Choroid plexus epithelial cell (primary cell): ENCODE measurements at regions not wholly inside any gene's neighbourhood (a gene's known extent, or its start where the extent isn't known, plus 50 kb on each side); places are given as distances from the start of the nearest gene placed in this dataset.

Experiments used
- DNase-seq: peaks from one replicate; pipeline ENCODE4 v3.0.0-alpha.2; 2010; ENCODE audit warnings: low read depth
- H3K4me3 ChIP-seq: 2 replicates; pipeline ENCODE4 v1.5.1; 2011; ENCODE audit warnings: low read depth, mild to moderate bottlenecking, control low read depth, low read length, moderate library complexity
- CTCF ChIP-seq: conservative IDR thresholded peaks from 2 replicates; pipeline ENCODE4 v1.5.1; 2011; ENCODE audit warnings: low read depth, mild to moderate bottlenecking, control low read depth, inconsistent platforms, low read length, moderate library complexity

GRCh38 chr2:239858179-239858578 lies 167.0 kb downstream of the NDUFA10 start:
- H3K4me3 ChIP-seq: no peak overlapping the region
- DNase-seq: no peak
- TF ChIP-seq CTCF: no peak

GRCh38 chr2:239857591-239857990 lies 167.6 kb downstream of the NDUFA10 start:
- TF ChIP-seq CTCF: no peak
- H3K4me3 ChIP-seq: no peak overlapping the region
- no peak for DNase-seq

DNA sequence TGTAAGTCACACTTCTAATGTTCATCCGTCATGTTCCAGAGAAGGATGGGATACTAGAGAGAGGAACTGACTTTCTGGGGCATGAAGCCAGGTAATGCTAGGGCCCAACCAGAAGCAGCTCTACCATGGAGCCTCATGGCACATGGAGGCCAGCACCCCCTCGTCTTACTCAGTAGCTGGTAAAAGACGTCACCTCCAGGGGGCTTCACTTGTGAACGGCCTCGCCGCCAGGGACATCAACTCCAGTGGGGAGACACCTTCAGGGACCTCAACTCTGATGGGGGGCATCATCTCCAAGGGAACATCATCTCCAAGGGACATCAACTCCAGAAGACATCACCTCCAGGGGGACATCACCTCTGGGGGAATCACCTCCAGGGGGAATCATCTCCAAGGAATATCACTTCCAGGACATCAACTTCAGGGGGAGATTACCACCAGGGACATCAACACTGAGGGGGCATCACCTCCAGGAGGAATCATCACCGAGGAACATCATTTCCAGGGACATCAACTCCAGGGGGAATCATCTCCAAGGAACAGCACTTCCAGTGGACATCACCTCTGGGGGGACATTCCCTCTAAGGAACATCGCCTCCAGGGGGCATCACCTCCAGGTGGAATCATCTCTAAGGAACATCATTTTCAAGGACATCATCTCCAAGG lies 168.4 kb downstream of the NDUFA10 start:
- no peak for DNase-seq
- TF ChIP-seq CTCF: no peak
- no peak overlapping the region for H3K4me3 ChIP-seq

DNA sequence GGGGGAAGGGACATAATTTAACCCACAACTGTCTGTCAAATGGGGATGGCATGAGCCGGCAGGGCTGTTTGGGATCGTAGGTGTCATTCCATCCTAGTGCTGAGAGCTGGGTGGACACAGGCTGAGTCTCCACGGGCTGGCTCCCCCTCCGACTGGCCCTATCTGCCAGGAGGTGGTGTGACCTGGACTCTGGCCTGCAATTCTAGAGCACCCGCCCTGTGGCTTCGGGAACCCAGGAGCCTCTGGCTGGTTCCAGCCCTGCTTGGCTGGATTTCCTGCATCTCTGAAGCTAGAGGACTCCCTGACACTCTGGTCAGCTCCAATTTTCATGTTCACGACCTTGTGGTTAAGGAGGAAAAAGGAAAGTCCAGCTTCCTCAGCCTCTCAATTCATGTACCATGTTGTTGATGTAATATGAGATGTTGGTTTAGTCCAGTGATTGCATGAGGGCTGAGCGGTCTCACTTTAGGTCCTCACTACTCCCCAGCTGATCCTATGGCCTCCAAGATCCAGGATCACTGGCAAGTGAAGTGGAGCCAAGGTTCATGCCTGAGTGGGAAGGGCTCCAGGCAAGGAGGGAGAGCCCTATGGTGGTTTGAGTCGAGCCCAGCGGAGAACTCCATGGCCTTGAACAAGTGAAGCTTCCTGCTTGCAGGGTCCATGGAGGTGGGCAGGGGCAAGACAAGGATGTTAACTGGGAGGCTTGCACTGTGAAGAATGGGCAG lies 169.1 kb downstream of the NDUFA10 start:
- no peak for TF ChIP-seq CTCF
- H3K4me3 ChIP-seq: no peak overlapping the region
- DNase-seq: no peak

GRCh38 chr2:239854596-239854995 lies 170.5 kb downstream of the NDUFA10 start:
- no peak for TF ChIP-seq CTCF

GRCh38 chr2:239853706-239854327 lies 171.3 kb downstream of the NDUFA10 start:
- DNase-seq: no peak
- no peak overlapping the region for H3K4me3 ChIP-seq
- TF ChIP-seq CTCF: no peak

More at GRCh38 chr2:239854596-239854995, 170.5 kb downstream of the NDUFA10 start:
- no peak overlapping the region for H3K4me3 ChIP-seq
- DNase-seq: no peak
